Skin epidermis (tissue), 12 donors: ENCODE measurements at regions not wholly inside any gene's neighbourhood (a gene's known extent, or its start where the extent isn't known, plus 50 kb on each side); places are given as distances from the start of the nearest gene placed in this dataset.

Source experiments
- H3K27ac ChIP-seq, 21 experiments: fragments of 200-600 bp; sonication (generic) in 11 of 21; one replicate each; pipeline ENCODE4 v1.5.0; 2020; ENCODE audit warnings: mild to moderate bottlenecking in 3 of 21, inconsistent platforms in 2 of 21, moderate library complexity in 2 of 21
- H3K4me3 ChIP-seq, 7 experiments: fragments of 200-600 bp; sonication (generic) in 2 of 7; one replicate each; pipeline ENCODE4 v1.5.0; 2020; ENCODE audit warnings: inconsistent platforms in 2 of 7, mild to moderate bottlenecking in 2 of 7, moderate library complexity in 1 of 7

DNA sequence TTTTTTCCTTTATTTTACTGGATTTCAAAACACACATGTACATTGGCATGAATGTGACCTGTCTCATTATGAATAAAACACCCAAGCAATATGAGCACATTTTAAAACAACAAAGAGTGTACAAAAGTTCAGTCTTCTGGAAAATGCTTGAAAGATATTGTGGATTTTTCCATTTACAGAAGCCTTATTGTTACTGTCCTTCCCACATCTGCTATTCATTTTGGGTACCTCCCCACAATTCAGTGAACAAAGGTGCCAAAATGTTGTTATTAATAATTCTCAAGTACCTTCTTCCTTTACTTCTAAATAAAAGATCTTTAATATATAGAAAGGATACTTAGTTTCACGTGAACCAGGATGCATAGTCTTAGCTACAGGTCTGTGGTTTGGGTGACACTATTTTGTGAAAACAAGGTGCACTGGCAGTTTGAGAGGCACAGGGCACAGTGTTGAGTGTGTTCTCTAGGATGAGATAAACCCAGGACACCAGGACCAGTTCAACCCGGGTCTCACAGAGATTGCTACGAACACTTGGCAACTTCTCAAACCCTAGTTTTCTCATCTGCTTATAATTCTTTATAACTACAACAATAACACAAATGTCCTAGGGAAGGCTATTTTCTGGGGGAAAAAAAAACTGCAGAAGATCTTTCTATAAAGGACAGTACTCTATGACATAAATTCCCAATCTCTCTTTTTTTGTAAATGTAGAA is 84.5 kb upstream of the GALNT5 start:
- H3K4me3 ChIP-seq, result no peak overlapping the region
- peak overlapping the region in 2 of 21 experiments; percentile 56 to 63 for H3K27ac ChIP-seq

DNA sequence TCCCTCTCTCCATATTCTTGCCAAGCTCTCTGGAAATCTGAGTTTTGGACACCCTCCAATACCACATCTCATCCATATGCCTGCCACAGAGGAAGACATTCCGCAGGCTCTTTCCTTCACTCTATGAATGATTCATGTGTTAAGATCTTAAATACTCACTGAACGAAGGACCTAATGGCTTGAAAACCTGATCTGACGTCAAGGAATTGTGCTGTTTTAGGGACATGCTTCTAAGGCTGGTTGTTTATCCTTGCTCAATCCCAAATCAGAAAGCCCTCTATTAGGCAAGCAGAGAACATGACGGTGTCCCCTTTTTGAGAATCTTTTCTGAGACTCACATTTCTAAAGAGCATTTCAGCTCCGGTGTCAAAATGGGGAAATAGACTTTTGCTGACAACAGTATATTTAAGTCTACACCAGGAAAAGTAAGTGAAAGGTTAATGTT is 83.7 kb upstream of the GALNT5 start:
- H3K27ac ChIP-seq, result peak overlapping the region in 6 of 21 experiments; percentile 3 to 77 (median 52)

DNA sequence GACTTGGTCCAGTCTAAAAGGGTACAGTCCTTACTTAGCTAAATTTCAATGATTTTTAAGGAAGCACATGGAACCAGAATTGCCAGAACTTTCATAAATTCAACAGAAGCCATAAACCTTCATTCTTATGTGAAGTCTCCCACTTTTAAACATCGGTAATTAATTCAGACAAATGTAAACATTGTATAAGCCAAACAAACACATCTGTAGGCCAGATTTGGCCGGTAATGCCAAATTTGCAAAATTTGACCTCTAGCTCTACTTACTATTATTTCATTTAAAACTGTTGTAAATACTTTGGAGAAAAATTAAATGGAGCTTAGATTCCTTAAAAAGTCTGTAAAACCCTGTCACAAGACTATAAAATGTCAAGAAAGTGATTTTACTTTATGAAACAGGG is 83.2 kb upstream of the GALNT5 start:
- Histone ChIP-seq H3K27ac (peak overlapping the region in 7 of 21 experiments; percentile 3 to 77 (median 41)), H3K4me3 (no peak overlapping the region)

More for the DNA sequence above, 83.7 kb upstream of the GALNT5 start:
- no peak overlapping the region for H3K4me3 ChIP-seq

DNA sequence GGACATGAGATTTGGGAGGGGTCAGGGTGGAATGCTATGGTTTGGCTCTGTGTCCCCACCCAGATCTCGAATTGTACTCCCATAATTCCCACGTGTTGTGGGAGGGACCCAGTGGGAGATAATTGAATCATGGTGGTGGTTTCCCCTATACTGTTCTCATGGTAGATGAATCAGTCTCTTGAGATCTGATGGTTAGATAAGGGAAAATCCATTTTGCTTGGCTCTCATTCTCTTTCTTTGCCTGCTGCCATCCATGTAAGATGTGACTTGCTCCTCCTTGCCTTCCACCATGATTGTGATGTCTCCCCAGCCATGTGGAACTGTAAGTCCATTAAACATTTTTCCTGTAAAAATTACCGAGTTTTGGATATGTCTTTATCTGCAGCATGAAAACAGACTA is 80.9 kb upstream of the GALNT5 start:
- Histone ChIP-seq H3K4me3 (no peak overlapping the region), H3K27ac (no peak overlapping the region)

DNA sequence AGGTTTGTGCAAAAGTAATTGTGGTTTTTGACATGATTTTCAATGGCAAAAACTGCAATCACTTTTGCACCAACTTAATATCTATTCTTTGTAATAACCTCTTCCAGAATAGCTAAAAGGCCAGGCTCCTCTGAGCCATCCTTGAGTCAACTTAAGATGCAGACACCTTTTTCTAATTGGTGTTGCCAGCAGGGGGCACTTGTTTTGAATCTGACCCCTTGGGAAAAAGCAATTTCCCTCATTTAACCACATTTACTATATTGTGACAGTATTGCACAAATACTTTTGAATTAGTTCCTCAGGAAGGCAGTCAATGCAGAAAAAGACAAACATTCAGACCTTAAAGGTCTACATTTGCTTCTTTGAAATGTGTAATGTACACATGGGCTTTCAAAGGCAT is 78.6 kb upstream of the GALNT5 start:
- no peak overlapping the region for H3K27ac ChIP-seq
- H3K4me3 ChIP-seq, result no peak overlapping the region

DNA sequence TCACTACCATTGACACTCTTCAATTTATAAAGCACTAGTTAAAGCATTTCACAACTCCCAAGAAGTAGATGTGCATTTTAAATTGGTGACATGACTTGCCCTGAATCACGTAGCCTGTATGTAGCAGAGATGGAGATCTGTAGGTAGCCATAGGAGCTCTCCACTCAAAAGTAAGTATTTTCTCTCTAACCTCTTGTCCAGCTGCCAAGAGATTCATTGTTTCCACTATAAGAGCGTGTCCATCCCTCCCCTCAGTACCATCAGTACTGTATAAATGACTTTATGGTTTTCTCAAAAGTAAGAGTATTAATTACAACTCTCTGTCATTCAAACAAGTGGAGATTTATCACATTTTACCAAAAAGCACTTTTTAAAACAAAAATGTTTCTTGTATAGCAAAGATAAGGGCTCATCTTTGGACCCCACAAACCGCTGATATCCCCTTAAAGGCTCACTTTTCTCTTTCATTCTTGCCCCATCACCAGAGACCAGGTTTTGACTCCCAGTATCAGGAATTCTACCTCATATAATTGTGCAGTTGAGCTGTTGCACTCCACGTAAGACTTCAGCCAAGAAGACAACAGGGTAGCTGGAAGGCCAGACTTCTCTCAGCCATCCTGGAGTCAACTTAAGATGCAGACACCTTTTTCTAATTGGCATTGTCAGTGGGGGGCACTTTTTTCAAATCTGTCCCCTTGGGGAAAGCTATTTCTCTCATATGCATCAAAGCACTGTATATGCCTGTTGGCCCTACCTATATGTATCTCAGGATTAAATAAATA is 78.0 kb upstream of the GALNT5 start:
- Histone ChIP-seq H3K27ac (no peak overlapping the region), H3K4me3 (no peak overlapping the region)

DNA sequence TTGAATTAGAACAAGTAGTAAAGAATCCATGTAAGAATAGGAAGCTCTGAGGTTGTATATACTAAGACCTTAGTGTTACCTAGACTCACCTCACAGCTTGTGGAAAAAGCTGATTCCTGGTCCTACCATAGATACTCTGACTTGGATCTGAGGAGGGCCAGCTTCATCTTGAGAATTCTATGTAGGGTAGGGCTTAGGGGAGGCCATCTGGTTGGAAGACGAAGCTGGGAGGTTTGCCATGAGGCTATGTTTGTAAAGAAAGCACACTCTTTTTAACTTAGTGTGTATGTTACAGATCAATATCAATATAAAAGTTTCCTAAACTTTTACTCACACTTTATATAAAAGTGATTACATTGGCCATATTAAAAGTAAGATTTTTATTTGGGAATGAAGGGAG is 77.1 kb upstream of the GALNT5 start:
- Histone ChIP-seq H3K27ac (no peak overlapping the region), H3K4me3 (no peak overlapping the region)

DNA sequence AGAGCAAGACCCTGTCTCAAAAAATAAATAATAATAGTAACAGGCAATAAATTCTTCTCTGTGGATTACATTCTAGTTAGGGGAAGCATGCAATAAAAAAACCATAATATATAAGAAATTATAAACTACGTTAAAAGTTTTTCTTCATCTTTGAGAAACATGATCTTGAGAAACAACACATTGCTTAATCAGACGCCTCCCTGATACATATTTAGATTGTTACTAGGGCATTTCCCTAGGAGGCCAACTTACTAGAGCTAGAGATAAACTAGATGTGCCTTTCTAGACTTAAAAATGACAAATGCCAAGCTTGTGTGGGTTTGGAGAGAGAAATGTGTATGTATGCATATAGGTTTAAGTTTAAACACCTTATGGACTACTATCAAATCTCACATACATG is 76.3 kb upstream of the GALNT5 start:
- H3K4me3 ChIP-seq, result no peak overlapping the region
- H3K27ac ChIP-seq, result no peak overlapping the region

DNA sequence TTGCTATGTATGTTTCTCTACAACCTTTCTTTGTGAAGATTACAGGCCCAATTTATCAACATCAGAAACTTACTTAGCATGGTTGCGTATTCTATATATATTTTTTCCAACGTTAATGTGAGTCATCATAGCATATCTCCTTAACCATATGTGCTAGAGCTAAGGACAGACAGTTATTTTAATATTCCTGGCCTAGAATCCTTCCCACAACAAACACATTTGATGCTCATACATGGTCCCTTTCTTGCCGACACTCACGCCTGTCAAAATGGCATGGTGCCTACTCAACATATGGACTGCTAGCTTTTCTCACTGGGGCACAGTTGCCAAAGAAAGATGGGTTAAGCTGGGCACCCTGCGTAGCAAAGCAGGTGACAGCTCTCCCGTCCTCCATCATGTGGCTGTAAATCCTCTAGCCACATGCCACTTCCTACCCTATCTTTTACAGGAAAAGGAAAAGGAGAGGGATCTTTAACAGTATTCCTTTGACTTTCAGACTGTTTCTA is 75.2 kb upstream of the GALNT5 start:
- no peak overlapping the region for H3K4me3 ChIP-seq
- peak overlapping the region in 8 of 21 experiments; percentile 1 to 75 (median 34) for H3K27ac ChIP-seq

DNA sequence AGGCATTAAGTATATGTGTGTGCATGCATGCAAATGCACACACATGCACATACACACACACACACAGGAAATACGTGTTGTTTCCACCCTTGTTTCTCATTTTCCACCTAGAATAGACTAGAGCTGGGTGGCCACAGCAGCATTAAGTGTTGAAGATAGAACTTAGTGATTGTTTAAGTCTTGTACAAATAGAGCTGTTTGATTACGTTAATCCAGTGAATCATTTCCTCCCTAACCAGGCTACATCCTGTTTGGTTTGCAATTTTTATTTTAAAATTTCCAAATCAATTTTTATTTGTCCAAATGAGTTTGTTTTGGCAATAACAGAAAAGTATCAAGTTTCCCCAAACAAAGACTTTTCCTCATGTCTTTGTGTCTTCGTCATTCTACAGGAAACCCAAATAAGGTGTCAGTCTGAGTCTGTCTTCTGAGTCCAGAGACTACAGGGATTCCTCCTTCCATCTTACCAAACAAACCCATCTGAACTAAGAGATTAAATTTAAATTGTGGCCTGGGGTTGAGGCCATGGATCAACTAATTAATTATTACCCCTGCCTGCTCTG is 74.6 kb upstream of the GALNT5 start:
- Histone ChIP-seq H3K27ac (peak overlapping the region in 8 of 21 experiments; percentile 1 to 75 (median 36)), H3K4me3 (no peak overlapping the region)

DNA sequence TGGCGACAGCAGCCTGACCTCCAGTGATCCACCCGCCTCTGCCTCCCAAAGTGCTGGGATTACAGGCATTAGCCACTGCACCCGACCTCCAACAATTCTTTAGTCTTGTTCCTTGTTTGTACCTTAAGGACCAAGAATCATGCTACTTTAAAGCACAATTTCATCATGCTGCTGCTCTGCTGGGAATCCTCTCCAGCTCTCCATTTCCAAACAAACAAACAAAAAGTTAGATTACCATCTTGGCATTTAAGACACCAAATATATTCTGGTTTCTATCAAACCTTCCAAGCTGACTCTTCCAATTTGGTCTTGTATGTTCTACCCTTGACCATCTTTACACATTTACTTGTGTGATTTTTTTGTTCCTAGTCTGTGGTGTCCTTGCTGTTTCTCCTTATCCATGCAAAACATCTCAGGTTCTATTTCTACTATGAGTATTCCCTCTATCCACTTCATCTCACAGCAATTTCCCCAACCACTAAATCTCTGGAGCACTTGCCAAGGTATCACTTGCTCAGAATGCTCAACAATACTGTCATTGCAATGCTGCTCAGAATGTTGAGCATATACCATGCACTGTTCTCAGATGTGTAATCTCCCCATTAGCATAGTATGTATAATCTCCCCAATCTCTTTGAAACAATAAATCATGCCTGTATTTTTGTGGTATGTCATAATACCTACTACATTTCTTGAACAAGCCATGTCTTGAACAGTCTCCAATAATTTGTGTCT is 73.2 kb upstream of the GALNT5 start:
- no peak overlapping the region for H3K27ac ChIP-seq

DNA sequence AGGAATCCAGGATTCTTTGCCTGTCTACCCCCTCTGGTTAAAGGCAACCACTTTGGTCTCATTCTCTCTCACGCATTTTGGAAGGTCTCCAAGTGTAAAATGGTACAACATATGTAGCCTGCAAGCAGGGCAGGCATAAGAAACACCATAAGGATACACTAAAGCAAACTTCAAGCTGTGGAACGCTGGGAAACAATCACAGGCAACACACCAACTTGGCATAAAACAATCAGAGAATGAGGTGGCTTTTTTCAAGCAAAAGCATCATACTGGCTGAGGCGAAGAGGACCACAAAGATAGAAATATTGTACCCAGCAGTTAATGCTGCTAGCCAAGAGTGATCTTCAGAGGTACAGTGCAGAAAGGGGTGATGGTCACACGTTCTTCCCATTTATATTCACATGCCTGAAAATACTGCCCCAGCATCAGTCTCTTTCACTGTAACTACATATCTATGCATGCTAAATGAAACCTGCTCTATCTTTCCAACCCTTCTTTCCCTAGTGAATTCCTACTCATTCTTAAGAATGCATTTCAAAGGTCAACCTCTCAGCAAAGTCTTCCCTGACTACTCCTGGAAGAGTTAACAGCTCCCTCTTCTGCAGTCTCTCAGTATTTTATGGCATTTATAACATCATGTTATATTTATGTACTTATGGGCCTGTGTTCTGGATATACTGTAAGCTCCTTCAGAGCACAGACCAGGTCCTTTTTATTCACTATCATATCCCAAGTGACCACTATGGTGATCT is 71.9 kb upstream of the GALNT5 start:
- no peak overlapping the region for H3K27ac ChIP-seq
- H3K4me3 ChIP-seq, result no peak overlapping the region

More for the DNA sequence above, 73.2 kb upstream of the GALNT5 start:
- no peak overlapping the region for H3K4me3 ChIP-seq

DNA sequence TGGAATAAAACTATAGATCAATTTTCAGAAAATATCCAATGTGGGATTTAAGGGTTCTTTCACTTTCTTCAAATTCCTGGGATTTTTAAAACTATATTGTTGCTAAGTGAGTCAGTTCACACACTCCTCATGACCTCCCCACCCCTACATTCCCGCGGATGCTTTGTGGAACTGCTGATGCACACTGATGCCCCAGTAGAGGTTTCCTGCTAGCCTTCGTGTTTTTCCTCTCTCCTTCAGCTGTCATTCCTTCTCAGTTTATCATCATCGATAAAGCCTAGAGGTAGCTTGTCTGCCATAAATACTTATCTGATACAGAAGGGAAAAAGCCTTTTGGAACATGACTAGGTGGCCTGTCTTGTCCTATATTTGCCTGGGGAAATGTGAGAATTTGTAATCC is 67.4 kb upstream of the GALNT5 start:
- H3K27ac ChIP-seq, result no peak overlapping the region

DNA sequence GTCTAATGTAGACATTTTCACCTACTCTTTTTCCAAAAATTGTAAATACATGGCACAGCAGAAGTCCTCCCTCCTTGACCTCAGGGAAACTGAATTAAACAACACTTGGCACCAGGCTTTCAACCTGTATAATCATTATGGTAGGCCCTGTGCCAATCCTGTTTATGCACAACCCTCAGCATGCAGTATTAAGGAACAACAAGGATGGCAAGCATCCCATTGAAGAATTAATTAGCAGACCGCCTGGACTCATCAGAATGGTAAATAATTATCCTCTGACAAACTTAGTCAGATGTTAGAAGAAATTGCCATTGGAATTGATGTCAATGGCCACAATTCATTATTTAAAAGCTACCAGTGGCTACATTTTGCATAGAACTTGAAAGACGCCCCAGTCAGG is 66.3 kb upstream of the GALNT5 start:
- H3K27ac ChIP-seq, result no peak overlapping the region
- no peak overlapping the region for H3K4me3 ChIP-seq

More for the DNA sequence above, 67.4 kb upstream of the GALNT5 start:
- H3K4me3 ChIP-seq, result no peak overlapping the region

DNA sequence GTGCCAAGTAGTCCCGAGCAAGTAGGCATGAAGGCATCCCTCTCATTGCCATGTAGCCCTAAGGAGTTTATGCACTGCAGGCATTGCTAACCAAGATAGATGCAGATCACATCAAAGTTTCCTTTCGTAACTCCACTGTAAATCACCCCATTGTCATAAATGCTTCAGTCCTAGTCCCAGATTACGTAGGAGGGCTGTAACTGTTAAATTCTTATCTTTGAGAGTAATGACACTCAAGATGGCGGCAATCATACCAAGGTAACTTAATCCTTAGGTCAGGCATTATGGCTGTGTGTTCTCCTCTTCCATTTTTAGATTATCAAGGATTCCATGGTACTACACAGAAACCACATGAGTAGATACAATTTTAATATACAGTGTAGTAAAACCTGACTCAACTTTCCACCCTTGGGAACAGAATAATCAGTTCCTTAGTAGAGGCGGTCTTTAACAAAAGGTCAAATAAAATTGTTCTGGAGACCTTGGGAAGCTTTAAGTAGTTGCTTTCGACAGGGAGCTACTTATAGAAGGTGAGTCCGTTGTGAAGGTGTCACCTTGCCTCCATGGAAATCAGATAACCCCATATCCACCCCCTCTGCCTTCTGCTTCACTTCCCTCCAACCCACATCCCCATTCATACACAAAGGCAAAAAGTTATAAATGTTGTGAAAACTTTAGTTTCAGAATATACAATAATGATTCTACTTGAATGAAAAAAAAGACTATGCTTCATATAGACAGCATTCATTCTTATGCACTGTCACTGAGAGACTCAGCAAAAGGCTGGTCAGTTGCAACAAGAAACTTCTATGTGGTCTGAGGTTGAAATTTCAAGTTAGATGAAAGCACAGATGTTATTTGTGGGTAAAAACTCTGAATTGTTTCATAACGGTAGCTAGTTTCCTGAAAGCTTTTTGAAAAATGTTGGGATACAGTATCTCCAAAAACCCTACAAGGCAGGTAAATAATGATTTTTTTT is 64.8 kb upstream of the GALNT5 start:
- H3K27ac ChIP-seq, result no peak overlapping the region
- no peak overlapping the region for H3K4me3 ChIP-seq

DNA sequence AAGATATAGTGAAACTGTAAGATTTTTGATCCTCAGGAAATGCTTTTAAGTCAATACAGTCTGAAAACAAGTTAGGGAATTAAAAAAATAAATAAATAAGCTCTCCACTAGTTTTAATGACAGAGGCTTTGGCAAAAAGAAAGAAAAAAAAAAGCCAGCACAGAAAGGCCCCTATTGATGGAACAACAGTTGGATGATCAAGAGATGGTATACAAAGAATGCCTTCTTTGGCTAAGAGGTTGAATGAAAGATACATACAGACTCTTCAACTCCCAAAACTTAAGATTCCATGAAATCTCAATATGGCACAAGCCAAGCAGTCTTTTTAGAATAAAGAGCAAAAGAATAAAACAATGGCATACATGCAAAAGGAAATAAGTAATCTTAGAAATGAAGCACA is 64.0 kb upstream of the GALNT5 start:
- Histone ChIP-seq H3K27ac (peak overlapping the region in 1 of 21 experiments; percentile 35), H3K4me3 (no peak overlapping the region)

DNA sequence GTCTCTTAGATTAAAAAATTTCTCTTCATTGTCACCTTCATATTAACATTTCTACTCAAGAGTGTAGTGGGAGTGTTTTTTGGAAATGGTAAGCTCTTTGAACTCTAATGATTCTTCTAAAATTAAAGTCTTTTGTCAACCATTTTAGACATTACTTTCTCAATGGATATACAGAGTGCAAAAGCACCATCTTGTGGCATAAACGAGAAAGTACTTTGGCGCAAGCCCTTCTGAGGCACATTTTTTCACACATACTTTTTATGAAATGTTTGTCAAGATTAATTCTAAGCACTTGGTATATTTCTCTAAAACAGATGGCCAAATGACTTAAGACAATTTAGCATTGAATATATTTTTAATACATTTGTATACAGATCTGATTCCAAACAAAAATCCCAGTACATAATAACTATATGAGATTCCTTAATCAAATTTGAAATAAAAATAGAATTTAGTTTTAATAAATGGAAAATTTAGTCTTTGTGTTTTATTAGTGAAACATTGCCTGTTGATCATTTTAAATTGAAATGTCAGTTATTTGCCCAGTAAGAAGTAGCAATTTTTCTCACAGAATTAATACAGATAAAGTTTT is 63.3 kb upstream of the GALNT5 start:
- Histone ChIP-seq H3K27ac (peak overlapping the region in 1 of 21 experiments; percentile 35), H3K4me3 (no peak overlapping the region)

DNA sequence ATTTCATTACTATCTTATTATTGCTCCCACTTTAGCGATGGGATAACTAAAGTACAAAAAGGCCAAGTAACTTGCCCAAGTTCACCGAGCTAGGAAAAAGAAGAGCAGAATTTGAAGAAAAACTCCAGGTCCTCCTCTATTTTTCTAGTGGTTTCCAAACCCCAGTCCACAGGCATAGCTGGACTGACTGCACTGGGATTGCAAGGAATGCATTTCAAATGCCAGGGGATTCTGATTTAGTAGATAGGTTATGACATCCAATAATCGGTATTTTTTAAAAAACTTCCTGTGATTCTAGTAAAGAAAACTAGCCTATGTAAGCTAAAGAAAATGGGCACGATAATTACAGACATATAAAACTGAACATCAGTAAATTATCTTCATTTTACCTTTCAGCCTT is 62.7 kb upstream of the GALNT5 start:
- Histone ChIP-seq H3K27ac (no peak overlapping the region), H3K4me3 (no peak overlapping the region)
